ENCODE measurements at regions not wholly inside any gene's neighbourhood (a gene's known extent, or its start where the extent isn't known, plus 50 kb on each side); places are given as distances from the start of the nearest gene placed in this dataset.

DNA sequence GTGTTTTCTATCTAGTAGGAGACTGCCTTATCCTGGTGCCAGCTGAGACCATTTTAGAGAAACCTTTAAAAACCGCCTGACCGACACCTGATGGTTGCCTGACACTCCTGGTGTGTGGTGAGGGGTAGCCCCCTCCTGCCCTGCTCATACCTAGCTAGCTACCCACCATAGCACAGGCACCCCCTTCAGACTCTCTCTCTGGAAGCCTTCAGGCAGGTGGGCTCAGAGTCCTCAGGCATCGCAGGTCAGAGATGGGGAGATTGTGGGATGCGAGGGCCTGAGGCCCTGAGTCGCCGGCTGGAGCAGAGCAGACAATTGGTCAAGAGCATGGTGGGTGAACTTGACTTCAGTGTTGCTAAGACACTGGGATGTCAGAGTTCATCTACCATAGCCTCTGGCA, 424.6 kb downstream of the BRD1 start (continued):
- TF ChIP-seq ZNF556 (CRISPR knock-in tag; IDR thresholded peaks at IDR 0.05; ENCODE audit: borderline replicate concordance) = no peak
- TF ChIP-seq, protein P1, sequence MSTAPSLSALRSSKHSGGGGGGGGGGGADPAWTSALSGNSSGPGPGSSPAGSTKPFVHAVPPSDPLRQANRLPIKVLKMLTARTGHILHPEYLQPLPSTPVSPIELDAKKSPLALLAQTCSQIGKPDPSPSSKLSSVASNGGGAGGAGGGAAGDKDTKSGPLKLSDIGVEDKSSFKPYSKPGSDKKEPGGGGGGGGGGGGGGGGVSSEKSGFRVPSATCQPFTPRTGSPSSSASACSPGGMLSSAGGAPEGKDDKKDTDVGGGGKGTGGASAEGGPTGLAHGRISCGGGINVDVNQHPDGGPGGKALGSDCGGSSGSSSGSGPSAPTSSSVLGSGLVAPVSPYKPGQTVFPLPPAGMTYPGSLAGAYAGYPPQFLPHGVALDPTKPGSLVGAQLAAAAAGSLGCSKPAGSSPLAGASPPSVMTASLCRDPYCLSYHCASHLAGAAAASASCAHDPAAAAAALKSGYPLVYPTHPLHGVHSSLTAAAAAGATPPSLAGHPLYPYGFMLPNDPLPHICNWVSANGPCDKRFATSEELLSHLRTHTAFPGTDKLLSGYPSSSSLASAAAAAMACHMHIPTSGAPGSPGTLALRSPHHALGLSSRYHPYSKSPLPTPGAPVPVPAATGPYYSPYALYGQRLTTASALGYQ (CRISPR knock-in tag; IDR thresholded peaks at IDR 0.05) = no peak
- TF ChIP-seq, protein P2, sequence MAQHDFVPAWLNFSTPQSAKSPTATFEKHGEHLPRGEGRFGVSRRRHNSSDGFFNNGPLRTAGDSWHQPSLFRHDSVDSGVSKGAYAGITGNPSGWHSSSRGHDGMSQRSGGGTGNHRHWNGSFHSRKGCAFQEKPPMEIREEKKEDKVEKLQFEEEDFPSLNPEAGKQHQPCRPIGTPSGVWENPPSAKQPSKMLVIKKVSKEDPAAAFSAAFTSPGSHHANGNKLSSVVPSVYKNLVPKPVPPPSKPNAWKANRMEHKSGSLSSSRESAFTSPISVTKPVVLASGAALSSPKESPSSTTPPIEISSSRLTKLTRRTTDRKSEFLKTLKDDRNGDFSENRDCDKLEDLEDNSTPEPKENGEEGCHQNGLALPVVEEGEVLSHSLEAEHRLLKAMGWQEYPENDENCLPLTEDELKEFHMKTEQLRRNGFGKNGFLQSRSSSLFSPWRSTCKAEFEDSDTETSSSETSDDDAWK (CRISPR knock-in tag; IDR thresholded peaks at IDR 0.05) = no peak
- no peak for TF ChIP-seq ZNF7 (CRISPR knock-in tag; IDR thresholded peaks at IDR 0.05)
- no peak for TF ChIP-seq FOSL2 (CRISPR knock-in tag; IDR thresholded peaks at IDR 0.05)
- no peak for TF ChIP-seq NKX3-1 (CRISPR knock-in tag; IDR thresholded peaks at IDR 0.05)
- TF ChIP-seq GLI4 (CRISPR knock-in tag; IDR thresholded peaks at IDR 0.05; ENCODE audit: borderline replicate concordance) = no peak
- TF ChIP-seq ZNF552 (CRISPR knock-in tag; IDR thresholded peaks at IDR 0.05; ENCODE audit: borderline replicate concordance) = no peak
- no peak for TF ChIP-seq HMGXB4 (CRISPR knock-in tag; IDR thresholded peaks at IDR 0.05; ENCODE audit: borderline replicate concordance in 1 of 2, low read depth in 1 of 2)
- TF ChIP-seq BRCA1 (CRISPR knock-in tag; IDR thresholded peaks at IDR 0.05) = no peak

Data from HepG2 (cell line).